ENCODE measurements at regions not wholly inside any gene's neighbourhood (a gene's known extent, or its start where the extent isn't known, plus 50 kb on each side); places are given as distances from the start of the nearest gene placed in this dataset.

- TF ChIP-seq CTCF (IDR thresholded peaks at IDR 0.05; ENCODE audit: low read depth, low read length, poor library complexity, severe bottlenecking) = no peak
- TF ChIP-seq EZH2phosphoT487 (IDR thresholded peaks at IDR 0.05; ENCODE audit: borderline replicate concordance, low read length) = no peak
These were observed 1260.2 kb downstream of the ADGRL3 start for GRCh38 chr4:62460329-62460728.

All from DOHH2 (cell line).